ENCODE measurements at regions not wholly inside any gene's neighbourhood (a gene's known extent, or its start where the extent isn't known, plus 50 kb on each side); places are given as distances from the start of the nearest gene placed in this dataset.

GRCh38 chr13:40182591-40182990 lies 483.9 kb downstream of the FOXO1 start:
- Histone ChIP-seq H2AFZ (no peak overlapping the region), H3K4me2 (no peak overlapping the region)

More at GRCh38 chr13:40182591-40182990, 483.9 kb downstream of the FOXO1 start:
- H3K27me3 Mint-ChIP-seq (ENCODE audit: insufficient read depth, low read depth, poor library complexity) = peaks cover 2% of the 10 kb centered on the region
- no peak overlapping the region for H3K4me3 Mint-ChIP-seq
- no peak for TF ChIP-seq ZNF114 (CRISPR knock-in tag; IDR thresholded peaks at IDR 0.05)
- no peak for TF ChIP-seq CTCF (conservative IDR thresholded peaks at IDR 0.05; ENCODE audit: low read depth in 2 of 2)
- no peak for TF ChIP-seq NANOG (IDR thresholded peaks at IDR 0.05; ENCODE audit: borderline replicate concordance)
- TF ChIP-seq ZNF462 (CRISPR knock-in tag; IDR thresholded peaks at IDR 0.05) = no peak
- no peak for TF ChIP-seq ZNF331 (CRISPR knock-in tag; IDR thresholded peaks at IDR 0.05; ENCODE audit: low read depth)
- TF ChIP-seq JUNB (IDR thresholded peaks at IDR 0.05; ENCODE audit: unreplicated experiment) = no peak
- TF ChIP-seq CREB1 (CRISPR knock-in tag; IDR thresholded peaks at IDR 0.05; ENCODE audit: low read depth) = no peak
- TF ChIP-seq EZH2phosphoT487 (IDR thresholded peaks at IDR 0.05; ENCODE audit: unreplicated experiment) = no peak
- TF ChIP-seq REST (IDR thresholded peaks at IDR 0.05; ENCODE audit: unreplicated experiment) = no peak
- no peak for TF ChIP-seq ETS1 (IDR thresholded peaks at IDR 0.05)
- no peak for TF ChIP-seq STAT1 (IDR thresholded peaks at IDR 0.05; ENCODE audit: unreplicated experiment)
- no peak for TF ChIP-seq POLR2AphosphoS5 (IDR thresholded peaks at IDR 0.05; ENCODE audit: low read depth)
- no peak for TF ChIP-seq EZH2 (IDR thresholded peaks at IDR 0.05; ENCODE audit: low read depth, unreplicated experiment)
- Histone ChIP-seq H3K9me2 (ENCODE audit: insufficient read depth) (0 out of 2 replicates have a peak, but pooled peaks cover 3% of the 10 kb centered on the region), H3K4me1 (ENCODE audit: insufficient read depth) (peaks cover 7% of the 10 kb centered on the region; the same call in 1 of the 2 replicates), H3K36me3 (ENCODE audit: insufficient read depth) (no peaks in the 10 kb centered on the region), H4K20me1 (replicated peaks; ENCODE audit: insufficient read depth) (no peaks in the 10 kb centered on the region), H3K27me3 (ENCODE audit: insufficient read depth) (no peaks in the 10 kb centered on the region), H3F3A (replicated peaks; ENCODE audit: low read depth) (no peaks in the 10 kb centered on the region), H3K79me2 (replicated peaks; ENCODE audit: insufficient read depth) (no peaks in the 10 kb centered on the region), H3K27ac (ENCODE audit: low read depth) (no peak overlapping the region), H3K4me3 (no peak overlapping the region)
- no peak for ATAC-seq
- peaks cover 16% of the 10 kb centered on the region for H3K4me1 Mint-ChIP-seq
- no peaks in the 10 kb centered on the region for H3K36me3 Mint-ChIP-seq (ENCODE audit: low read depth)
- H3K27ac Mint-ChIP-seq = no peak overlapping the region
- no peak for DNase-seq (ENCODE audit: low spot score)
- H3K9me3 Mint-ChIP-seq = no peaks in the 10 kb centered on the region

Data from GM23338 (cell line).